ENCODE measurements at regions not wholly inside any gene's neighbourhood (a gene's known extent, or its start where the extent isn't known, plus 50 kb on each side); places are given as distances from the start of the nearest gene placed in this dataset.
A peak's percentile ranks its signal among the peaks of the same experiment; 100 is the strongest.

DNA sequence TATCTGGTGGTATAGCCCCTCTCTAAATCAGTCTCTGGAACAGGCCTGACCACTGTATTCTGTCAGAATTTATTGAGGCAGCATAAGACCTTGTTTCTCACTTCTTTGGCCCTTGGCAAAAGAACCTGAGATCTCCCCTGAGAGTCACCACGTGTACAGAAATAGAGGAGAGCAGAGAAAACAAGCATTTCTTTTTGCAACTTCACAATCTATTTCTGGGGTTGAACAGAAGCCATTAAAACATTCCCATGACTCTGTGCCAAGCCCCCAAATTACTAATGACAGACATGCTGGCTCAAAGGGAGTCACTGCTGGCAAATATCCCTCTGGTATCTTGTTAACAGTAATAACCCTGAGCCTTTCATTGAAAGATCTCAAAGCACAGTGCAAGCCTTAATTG, 395.3 kb downstream of the MAFB start:
- Mint-ChIP-seq H3K27ac (peak overlapping the region; percentile 13), H3K36me3 (ENCODE audit: insufficient read depth) (no peaks in the 10 kb centered on the region), H3K27me3 (no peaks in the 10 kb centered on the region), H3K4me1 (ENCODE audit: low read depth) (peaks cover 3% of the 10 kb centered on the region), H3K9me3 (ENCODE audit: low read depth) (peaks cover 2% of the 10 kb centered on the region), H3K4me3 (ENCODE audit: low read depth) (no peak overlapping the region)
- DNase-seq (ENCODE audit: low spot score, unreplicated experiment): no peak
- TF ChIP-seq, protein P1, sequence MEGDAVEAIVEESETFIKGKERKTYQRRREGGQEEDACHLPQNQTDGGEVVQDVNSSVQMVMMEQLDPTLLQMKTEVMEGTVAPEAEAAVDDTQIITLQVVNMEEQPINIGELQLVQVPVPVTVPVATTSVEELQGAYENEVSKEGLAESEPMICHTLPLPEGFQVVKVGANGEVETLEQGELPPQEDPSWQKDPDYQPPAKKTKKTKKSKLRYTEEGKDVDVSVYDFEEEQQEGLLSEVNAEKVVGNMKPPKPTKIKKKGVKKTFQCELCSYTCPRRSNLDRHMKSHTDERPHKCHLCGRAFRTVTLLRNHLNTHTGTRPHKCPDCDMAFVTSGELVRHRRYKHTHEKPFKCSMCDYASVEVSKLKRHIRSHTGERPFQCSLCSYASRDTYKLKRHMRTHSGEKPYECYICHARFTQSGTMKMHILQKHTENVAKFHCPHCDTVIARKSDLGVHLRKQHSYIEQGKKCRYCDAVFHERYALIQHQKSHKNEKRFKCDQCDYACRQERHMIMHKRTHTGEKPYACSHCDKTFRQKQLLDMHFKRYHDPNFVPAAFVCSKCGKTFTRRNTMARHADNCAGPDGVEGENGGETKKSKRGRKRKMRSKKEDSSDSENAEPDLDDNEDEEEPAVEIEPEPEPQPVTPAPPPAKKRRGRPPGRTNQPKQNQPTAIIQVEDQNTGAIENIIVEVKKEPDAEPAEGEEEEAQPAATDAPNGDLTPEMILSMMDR (IDR thresholded peaks at IDR 0.05; ENCODE audit: unreplicated experiment): no peak

DNA sequence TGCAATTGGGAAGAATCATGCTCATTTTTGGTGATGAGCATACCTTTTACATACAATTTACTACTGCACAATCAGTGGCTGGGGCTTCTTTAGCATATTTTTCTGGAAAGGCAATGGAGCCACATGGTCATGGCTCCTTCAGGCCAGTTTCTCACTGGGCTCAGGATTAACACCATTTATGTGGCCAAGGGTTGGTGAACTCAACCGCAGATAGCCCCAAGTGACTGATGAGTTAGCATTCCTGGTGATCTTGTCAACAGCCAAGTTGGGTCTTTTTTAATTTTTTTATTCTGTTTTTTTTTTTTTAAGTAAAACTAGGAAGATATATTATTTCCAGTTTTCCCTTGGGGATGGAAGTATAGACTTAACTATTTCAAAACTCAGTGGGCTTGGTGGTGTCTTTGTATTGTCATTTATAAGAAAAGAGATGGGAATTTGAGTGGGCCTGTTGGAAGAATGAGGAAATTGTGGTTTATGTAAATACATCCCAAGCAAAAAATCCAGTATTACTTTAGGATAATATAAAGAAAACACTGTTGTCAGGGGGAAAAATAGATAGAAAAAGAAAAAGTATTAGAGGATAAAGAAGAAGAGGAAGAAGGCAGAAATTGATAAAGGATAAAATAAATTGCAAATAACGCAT, 397.4 kb downstream of the MAFB start:
- TF ChIP-seq, protein P1 (IDR thresholded peaks at IDR 0.05; ENCODE audit: unreplicated experiment): no peak
- Mint-ChIP-seq H3K4me3 (ENCODE audit: low read depth) (no peak overlapping the region), H3K4me1 (ENCODE audit: low read depth) (peaks cover 3% of the 10 kb centered on the region), H3K27me3 (no peaks in the 10 kb centered on the region), H3K27ac (no peak overlapping the region), H3K36me3 (ENCODE audit: insufficient read depth) (no peaks in the 10 kb centered on the region), H3K9me3 (ENCODE audit: low read depth) (peaks cover 2% of the 10 kb centered on the region)
- DNase-seq (ENCODE audit: low spot score, unreplicated experiment): no peak

DNA sequence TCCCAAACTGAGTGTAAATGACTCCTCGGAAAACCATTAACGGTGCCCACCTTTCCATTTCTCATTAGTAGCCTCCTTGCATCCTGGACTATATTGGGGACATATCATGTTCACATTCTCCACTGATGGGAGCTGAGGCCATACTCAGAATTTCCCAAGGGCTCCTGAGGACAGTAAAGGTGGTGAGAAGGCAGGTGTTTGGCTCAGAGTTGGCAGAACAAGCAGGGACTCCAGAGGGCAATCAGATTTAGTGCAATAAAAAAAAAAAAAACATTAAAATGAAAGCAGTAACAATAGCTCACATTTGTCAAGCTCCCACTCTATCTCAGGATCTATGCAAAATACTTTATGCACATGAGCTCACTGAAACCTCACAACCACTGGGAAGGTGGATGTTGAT, 401.4 kb downstream of the MAFB start:
- Mint-ChIP-seq H3K27ac (no peak overlapping the region), H3K27me3 (peaks cover 6% of the 10 kb centered on the region), H3K4me1 (ENCODE audit: low read depth) (no peaks in the 10 kb centered on the region), H3K9me3 (ENCODE audit: low read depth) (no peaks in the 10 kb centered on the region), H3K36me3 (ENCODE audit: insufficient read depth) (no peaks in the 10 kb centered on the region), H3K4me3 (ENCODE audit: low read depth) (no peak overlapping the region)
- no peak for DNase-seq (ENCODE audit: low spot score, unreplicated experiment)
- TF ChIP-seq, protein P1 (IDR thresholded peaks at IDR 0.05; ENCODE audit: unreplicated experiment): no peak

- DNase-seq (ENCODE audit: low spot score, unreplicated experiment): no peak
- Mint-ChIP-seq H3K27ac (no peak overlapping the region), H3K36me3 (ENCODE audit: insufficient read depth) (no peaks in the 10 kb centered on the region), H3K4me1 (ENCODE audit: low read depth) (no peaks in the 10 kb centered on the region), H3K27me3 (peaks cover 6% of the 10 kb centered on the region), H3K9me3 (ENCODE audit: low read depth) (no peaks in the 10 kb centered on the region), H3K4me3 (ENCODE audit: low read depth) (no peak overlapping the region)
- TF ChIP-seq, protein P1 (IDR thresholded peaks at IDR 0.05; ENCODE audit: unreplicated experiment): no peak
Measured at GRCh38 chr20:40286975-40287531, 402.0 kb downstream of the MAFB start.

GRCh38 chr20:40284611-40285010, 404.4 kb downstream of the MAFB start:
- H3K4me3 Mint-ChIP-seq (ENCODE audit: low read depth): no peak overlapping the region
- DNase-seq (ENCODE audit: low spot score, unreplicated experiment): no peak
- H3K9me3 Mint-ChIP-seq (ENCODE audit: low read depth): no peaks in the 10 kb centered on the region
- no peak overlapping the region for H3K27ac Mint-ChIP-seq
- peaks cover 10% of the 10 kb centered on the region for H3K27me3 Mint-ChIP-seq
- no peaks in the 10 kb centered on the region for H3K36me3 Mint-ChIP-seq (ENCODE audit: insufficient read depth)
- TF ChIP-seq, protein P1 (IDR thresholded peaks at IDR 0.05; ENCODE audit: unreplicated experiment): no peak
- peaks cover under 1% of the 10 kb centered on the region for H3K4me1 Mint-ChIP-seq (ENCODE audit: low read depth)

All from progenitor cell of endocrine pancreas (in vitro differentiated cells).